NCI-H2107 (cell line): ENCODE measurements at regions not wholly inside any gene's neighbourhood (a gene's known extent, or its start where the extent isn't known, plus 50 kb on each side); places are given as distances from the start of the nearest gene placed in this dataset.
"Not testable (repeated sequence)": the region's sequence is repeated elsewhere in the genome, so short reads cannot be mapped to it uniquely, and the experiment has no call there.

Source experiments
- DNase-seq: peaks from one replicate; lab custom pipeline; 2025; lab: John Stamatoyannopoulos, UW

DNA sequence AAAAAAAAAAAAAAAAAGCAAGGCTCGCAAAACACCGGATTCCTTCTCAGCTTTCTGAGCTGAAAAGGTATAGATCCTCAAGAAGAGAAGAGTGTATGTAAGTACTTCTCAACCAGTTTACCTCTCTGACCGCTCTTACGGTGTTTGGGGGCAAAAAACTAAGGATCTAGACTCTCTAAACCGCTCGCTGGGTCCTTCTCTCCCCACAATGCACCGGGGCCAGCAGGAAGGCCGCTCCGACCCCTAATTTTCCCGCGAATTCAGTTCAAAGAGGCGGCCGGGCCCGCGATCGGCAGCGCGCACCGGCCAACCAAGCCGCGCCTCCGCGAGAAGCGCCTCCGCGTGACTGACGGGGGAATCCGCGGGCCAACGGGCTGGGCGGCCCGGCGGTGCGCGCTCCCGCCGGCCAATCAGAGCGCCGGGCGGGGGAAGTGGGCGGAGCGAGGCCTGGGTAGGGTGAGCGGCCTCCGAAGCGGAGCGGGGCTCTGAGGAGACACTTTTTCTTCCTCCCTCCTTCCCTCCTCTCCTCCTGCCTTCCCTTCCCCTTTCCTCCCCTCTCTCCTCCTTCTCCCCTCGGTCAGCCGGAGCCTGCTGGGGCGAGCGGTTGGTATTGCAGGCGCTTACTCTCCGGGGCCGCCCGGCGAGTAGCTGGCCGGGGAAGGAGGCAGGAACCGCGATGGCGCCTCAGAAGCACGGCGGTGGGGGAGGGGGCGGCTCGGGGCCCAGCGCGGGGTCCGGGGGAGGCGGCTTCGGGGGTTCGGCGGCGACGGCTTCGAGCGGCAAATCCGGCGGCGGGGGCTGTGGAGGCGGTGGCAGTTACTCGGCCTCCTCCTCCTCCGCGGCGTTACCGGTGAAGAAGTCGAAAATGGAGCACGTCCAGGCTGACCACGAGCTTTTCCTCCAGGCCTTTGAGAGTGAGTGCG is 93.0 kb downstream of the CRLF3 start:
- not testable (repeated sequence) for DNase-seq

DNA sequence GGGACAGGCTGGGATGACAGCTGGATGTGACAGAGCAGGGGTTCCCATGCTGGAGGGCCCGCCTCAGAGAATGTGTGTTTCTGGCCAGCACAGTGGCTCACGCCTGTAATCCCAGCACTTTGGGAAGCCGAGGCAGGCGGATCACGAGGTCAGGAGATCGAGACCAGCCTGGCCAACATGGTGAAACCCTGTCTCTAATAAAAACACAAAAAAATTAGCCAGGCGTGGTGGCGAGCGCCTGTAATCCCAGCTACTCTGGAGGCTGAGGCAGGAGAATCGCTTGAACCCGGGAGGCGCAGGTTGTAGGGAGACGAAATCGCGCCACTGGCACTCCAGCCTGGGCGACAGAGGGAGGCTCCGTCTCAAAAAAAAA is 93.7 kb downstream of the CRLF3 start:
- DNase-seq = not testable (repeated sequence)

DNA sequence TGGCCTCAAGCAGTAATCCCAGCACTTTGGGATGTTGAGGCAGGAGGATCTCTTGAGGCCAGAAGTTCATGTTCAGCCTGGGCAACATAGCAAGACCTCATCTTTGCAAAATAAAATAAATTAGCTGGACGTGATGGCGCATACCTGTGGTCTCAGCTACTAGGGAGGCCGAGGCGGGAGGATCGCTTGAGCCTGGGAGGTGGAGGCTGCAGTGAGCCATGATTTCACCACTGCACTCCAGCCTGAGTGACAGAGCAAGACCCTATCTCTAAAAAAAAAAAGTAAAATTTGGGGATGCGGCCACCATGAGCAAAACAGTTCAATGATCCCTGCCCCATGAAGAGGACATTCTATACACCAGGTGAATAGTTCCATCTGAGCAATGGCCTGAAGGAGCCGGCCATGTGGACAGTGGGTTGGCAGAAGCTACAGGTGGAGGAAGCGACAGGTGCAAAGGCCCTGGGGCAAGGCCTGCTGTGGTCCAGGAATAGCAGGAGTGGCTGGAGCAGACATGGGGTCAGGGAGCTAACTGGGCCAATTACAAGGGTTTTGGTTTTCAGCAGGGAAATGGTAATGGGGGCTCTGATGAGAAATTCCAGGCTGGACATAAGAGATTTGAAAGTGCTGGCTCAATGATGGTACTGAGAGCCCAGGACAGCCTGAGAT is 94.2 kb downstream of the CRLF3 start:
- not testable (repeated sequence) for DNase-seq

DNA sequence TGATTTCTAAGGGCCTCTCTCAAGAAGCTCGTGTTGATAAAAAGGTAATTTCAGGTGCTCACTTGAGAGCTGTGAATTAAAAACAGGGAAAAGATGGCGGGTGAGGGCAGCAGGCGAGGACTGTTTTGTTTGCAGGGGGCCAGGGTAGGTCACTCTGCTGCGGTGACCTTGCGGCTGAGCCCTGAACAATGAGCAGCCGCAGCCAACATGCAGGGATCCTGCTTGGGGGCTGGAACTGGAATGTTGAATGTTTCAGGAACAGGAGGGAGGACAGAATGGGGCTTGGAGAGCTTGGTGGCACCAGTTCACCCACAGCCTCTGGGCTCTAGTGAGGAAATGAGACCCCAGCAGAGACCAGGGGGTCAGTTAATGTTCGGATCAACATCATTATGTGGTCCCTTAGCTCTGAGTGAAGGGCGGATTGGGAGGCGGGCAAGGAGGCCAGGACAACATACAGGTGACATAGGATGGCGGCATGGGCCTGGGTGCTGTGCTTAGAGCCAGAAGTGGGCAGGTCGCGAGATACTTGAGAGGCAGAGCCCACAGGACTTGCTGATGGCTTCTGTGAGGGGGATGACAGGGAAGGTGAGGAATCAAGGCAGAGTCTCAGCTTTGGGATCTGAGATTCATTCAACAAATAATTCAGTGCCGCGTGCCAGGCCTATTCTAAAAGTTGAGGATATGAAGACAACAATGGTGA is 94.9 kb downstream of the CRLF3 start:
- DNase-seq = not testable (repeated sequence)

DNA sequence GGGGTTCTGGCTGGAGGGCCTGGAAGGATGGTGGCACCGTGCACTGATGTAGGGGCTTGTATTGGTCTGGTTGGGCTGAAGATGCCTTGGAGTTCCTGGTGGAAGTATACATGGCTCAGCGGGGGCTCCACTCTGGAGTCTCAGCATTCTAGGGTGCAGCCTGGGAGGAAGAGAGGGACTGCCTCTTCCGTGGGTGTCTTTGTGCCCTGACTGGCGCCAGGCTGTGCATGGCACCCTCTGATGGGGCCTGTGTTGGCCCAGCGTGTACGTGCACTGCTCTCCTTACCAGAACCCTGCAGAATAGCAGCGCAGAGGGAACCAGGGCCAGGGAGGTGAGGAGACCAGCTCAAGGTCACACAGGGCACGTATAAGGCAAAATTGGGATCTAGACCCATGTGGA is 97.0 kb downstream of the CRLF3 start:
- DNase-seq = not testable (repeated sequence)

DNA sequence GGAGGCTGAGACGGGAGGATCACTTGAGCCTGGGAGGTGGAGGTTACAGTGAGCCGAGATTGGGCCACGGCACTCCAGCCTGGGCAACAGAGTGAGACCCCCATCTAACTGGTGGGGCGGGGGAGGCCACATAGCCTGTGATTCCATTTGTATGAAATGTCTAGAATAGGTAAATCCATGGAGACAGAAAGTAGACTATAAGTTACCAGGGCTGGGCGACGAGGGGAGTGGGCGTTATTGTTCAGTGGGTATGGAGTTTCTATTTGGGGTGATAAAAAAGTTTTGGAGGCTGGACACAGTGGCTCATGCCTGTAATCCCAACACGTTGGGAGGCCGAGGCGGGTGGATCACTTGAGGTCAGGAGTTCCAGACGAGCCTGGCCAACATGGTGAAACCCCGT is 97.8 kb downstream of the CRLF3 start:
- DNase-seq = not testable (repeated sequence)

DNA sequence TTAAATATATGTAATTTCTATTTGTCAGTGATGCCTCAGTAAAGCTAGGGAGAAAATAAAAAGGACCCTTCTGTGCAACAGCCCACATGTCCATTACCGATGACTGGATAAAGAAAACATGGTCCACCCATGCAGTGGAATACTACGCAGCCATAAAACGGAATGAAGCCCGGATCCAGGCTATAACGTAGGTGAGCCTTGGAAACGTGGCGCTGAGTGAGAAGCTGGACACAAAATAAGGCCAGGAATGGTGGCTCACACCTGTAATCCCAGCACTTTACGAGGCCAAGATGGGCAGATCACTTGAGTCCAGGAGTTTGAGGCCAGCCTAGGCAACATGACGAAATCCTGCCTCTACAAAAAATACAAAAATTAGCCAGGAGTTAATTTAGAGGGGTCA is 98.2 kb downstream of the CRLF3 start:
- DNase-seq = not testable (repeated sequence)

DNA sequence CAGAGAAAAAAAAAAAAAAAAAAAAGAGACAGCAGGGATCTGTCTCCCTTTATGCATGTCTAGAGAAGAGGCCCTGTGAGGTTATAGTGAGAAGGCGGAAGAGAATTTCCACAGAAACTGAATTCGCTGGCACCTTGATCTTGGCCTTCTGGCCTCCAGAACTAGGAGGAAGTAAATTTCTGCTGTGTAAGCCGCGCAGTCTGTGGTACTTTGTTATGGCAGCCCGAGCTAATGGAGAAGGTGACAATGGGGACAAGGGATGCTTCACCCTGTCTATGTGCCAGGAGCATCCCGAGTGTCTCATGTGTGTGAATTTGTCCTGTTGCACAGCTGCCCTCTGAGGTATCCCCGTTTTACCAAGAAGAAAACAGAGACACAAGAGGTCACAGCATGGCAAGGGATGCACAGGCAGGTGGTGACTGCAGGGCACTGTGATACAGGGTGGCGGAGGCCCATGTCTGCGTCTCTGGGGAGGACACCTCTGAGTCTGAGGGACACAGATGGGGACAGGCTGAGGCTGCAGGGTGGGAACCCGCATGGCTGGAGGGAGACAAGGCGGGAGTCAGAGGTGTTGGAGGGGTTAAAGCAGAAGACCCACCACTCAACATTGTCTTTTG is 100.3 kb downstream of the CRLF3 start:
- not testable (repeated sequence) for DNase-seq

DNA sequence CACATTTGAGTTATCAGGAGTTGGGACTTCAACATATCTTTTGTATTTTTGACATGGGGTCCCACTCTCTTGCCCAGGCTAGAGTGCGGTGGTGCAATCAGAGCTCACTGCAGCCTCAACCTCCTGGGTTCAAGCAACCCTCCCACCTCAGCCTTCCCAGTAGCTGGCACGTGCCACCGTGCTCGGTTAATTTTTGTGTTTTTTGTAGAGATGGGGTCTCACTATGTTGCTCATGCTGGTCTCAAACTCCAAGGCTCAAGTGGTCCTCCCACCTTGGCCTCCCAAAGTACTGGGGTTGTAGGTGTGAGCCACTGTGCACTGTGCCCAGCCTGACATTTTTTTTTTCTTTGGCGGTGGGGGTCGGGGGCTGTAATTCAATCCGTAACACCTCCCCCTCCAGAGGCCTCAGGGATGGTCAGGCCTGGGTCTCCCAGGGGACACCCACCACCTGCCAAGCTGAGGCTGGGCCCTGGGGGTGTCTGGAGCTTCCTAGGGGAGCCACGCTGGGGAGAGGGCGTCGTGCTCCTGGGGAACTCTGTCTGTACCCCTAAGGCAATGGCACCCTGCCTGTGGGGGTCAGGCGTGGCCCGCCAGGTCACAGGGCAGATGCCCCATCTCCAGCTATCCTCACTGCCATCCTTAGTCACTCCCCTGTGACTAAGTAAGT is 102.2 kb downstream of the CRLF3 start:
- DNase-seq = not testable (repeated sequence)

DNA sequence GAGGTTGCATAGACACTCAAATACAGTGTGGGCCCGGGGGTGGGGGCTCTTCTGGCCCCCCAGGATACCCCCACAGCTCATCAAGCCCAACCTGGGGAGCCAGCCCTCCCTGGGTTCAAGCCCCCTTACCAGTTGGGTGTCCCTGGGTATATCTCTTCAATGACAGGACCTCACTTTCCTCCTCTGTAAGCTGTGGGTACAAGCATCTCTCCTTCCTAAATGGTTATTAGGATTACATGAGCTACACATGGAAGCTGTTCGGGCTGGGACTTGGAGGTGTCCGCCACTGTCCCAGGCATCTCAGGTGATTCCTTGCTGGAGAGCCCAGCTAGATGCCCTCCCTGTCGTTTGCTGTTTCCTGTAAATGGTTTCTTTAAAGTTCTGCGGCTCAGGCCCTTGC is 103.5 kb downstream of the CRLF3 start:
- DNase-seq = not testable (repeated sequence)

DNA sequence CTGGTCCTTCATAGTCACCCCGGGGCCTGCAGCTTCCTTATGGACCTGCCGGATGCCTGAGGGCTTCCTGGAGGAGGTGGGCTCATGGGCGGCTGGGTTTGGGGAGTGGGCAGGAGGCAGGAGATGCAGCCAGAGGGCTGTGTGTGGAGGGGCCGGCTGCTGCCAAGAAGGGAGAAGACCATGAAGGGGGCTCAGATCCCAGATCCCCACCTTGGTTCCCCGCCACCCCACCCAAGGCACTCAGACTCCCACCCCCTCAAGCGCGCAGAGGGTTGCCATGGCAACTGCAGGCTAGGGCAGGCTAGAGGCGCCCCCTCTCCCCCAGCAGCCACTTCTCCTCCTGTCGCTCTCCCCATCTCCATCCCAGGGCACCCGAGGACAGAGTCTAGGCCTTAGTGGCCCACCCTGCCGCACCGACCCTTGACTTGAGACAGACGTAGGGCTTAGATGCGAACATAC is 104.5 kb downstream of the CRLF3 start:
- DNase-seq = no peak

DNA sequence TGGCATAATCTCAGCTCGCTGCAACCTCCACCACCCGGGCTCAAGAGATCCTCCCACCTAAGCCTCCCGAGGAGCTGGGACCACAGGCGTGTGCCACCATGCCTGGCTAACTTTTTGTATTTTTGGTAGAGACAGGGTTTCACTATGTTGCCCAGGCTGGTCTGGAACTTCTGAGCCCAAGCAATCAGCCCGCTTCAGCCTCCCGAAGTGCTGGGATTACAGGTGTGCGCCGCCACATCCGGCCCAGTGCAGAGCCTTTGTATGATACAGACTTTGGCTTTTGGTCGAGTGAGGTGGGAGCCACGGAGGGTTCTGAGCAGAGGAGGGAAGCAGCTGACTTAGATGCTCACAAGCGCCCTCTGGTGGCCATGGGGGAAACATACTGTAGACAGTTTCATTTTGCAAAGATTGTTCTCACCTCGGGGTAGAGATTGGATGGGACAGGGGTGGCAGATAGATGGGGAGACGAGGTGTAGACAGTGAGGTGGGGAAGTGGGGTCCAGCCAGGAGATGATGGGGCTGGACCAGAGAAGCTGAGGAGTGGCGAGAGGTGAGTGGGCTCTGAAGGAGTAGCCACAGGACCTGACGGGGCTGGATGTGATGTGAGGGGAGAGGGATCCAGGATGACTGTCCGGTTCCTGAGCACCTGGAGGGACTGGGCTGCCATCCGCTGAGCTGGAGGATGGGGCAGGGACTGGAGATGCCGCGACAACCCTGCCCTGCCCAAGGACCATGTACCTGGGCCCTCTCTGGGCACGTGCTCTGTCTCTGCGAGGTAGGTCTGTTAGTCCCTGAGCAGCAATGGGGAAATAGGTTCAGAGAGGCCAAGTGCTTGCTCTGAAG is 105.1 kb downstream of the CRLF3 start:
- DNase-seq = not testable (repeated sequence)

DNA sequence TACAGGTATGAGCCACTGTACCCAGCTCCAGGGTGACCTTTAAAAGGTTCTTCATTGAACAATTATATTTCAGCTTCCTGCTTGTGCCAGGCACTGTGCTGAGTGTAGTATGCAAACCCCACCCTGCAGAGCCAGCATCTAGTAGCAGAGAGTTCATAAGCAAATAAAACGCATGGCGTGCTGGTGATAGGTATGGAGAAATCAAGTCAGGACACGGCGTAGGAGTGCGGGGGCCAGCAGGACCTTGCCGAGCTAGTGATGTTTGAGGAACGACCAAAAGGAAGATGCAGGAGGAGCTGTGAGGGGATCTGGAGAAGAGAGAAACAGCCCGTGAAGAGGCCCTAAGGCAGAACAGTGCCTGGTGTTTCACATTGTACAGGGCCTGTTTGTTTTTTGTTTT is 105.8 kb downstream of the CRLF3 start:
- DNase-seq = not testable (repeated sequence)

DNA sequence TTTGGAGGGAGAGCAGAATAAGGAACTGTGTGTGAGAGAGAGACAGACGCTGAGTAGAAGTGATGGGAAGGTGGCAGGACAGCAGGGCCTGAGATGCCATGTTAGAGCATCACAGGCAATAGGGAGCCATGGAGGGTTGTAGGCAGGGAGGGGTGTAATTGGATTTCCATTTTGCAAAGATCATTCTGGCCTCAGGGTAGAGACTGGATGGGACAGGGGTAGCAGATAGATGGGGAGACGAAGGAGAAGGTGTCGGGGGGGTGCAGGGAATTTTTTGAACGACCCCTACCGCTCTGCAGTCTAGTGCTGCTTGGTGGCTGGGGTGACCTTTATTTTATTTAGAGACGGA is 106.4 kb downstream of the CRLF3 start:
- not testable (repeated sequence) for DNase-seq

DNA sequence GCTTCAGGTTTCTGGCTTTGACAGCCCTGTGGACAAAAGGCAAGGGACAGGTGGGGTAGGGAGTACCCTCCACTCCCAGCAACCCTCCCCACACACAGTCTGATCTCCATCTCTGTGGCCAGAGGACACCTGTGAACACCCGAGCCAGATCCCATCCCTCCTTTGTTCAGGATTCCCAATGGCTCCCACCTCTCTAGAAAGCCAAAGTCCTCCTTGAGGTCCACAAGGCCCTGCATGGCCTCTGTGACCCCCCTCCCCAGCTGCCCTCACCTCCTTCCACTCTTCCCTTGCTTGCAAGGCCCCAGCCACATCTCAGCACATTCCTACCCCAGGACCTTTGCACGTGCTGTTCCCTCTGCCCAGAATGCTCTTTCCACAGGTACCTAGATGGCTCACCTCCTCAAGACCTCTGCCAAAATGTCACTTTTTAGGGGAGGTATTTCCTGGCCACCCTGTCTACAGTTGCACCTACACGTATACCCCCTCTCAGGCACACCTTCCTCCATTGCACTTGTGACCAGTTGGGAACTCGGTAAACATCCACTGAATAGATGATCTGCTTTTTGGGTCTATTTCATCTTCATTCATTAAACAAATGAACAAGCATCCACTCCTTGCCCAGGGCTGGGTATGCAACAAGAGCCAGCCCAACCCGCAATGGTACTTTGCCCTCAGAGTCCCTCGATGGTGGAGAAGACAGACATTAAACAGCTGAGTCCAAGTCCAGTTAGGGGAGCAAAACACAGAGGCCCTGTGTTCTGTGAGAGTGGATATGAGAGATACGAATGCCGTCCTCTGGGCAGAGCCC is 107.0 kb downstream of the CRLF3 start:
- no peak for DNase-seq

DNA sequence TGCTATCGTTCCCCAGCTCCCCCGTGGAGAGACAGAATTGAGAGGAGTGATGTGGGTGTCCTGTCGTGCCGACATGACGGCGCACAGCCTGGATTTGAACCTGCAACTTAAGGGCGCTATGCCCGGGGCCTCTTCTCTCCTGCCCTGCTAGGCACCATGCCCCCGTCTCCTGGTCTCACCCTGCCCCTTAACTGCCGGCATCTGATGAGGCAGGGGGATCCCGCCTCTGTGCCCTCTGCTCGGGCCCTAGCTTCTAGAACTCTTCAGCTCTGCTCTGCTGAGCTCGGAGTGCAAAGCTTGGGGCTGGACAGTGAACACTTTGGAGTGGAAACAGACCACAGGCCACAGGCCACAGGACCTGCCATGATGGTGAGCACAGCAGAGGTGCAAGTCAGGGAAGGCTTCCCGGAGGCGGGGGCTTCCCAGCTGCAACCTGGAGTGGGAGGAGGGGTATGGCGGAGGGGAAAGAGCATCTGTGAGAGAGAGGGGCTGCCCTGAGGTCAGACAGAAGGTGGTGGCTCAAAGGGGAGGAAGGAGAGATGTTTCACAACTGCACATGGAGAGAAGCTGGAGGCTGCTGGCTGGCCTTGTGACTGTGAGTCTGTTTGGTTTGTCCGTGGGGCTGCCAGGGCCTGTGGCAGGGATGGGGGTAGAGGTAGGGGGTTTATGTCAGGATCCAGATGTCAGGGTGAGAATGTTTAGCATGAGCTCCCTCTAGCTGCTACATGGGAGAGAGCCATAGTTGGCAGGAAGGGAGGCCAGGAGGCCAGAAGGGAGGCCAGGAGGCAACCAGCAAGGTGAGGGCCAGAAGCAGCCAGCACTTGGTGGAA is 107.8 kb downstream of the CRLF3 start:
- no peak for DNase-seq

DNA sequence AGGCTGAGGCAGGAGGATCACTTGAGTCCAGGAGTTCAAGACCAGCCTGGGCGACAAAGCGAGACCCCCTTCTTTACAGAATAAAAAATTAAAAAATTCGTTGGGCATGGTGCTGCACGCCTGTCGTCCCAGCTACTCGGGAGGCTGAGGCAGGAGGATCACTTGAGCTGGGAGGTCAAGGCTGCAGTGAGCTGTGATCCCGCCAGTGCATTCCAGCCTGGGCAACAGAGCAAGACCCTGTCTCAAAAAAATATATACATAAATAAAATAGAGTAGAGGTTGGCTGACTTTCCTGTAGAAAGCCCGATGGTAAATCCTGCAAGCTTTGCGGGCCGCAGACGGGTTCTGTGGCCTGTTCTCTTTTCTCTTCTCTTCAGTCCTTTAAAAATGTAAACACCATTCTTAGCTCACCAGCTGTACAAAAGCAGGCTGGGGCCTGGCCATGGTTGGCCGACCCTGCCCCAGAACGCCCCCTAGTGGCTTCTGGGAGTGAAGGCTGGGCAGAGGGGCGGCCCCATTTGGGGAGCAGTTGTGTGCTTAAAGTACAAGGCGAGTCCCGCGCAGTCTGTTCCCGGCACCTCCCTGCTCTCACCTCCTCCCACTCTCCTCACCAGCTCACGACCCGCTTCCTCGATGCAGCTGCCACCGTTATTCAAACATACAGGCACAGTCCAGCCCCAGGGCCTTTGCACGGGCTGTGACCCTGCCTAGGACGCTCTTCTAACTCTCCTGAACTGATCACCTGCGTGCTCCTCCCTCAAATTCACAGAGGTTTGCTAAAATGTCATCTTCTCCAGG is 109.5 kb downstream of the CRLF3 start:
- not testable (repeated sequence) for DNase-seq

DNA sequence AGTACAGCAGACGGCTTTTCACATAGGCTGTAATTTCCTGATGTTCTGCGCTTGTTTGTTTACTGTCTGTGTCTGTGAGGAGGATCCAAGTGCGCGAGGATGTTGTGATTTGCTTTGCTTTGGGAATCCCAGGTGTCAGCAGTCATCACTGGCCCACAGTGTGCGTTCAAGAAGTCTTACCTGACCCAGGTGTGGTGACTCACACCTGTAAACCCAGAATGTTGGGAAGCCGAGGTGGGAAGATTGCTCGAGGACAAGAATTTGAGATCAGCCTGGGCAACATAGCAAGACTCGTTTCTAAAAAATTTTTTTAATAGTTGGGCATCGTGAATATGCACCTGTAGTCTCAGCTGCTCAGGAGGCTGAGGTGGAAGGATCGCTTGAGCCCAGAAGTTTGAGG is 110.7 kb downstream of the CRLF3 start:
- not testable (repeated sequence) for DNase-seq
